HK-2 (cell line): ENCODE measurements at regions not wholly inside any gene's neighbourhood (a gene's known extent, or its start where the extent isn't known, plus 50 kb on each side); places are given as distances from the start of the nearest gene placed in this dataset.

Source experiments
- DNase-seq: peaks from one replicate; pipeline ENCODE4 v3.0.0-alpha.2; 2018; ENCODE audit not compliant: unreplicated experiment

DNA sequence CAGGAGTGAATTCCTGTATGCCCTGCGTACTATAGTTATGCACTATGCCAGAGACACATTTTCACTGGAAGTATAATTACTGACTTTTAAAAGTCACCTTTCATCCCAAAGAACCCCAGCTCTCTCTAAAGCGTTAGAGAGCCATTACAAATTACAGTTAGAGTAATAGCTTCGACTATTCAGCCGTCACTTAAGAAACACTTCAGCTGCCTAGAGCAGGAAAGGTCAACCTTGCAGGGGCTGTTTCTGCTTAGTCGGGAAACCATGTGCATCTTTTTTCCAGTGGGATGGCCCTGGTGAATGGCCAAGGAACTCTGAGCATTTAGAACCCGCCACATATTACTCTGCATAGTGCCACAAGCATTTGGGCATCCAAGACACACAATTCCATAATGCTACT, 235.9 kb downstream of the ARRDC4 start:
- no peak for DNase-seq

DNA sequence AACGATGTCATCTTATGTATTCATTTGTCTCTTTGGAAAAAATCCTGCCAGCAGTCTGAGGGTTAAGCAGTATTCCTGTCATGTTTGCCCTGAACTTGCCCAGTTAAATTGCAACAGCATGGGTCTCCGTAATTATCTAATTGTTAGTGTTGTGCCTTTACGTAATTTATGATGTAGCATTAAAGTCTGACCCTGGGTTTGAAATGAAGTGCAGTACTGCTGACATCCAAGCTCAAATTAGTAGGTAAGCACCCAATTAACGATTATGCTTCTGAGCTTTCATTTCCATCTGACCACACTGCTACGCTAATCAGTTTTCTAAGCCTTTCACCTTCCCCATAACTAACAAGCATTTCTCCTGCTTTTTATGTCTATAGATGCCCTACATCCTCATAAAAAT, 241.8 kb downstream of the ARRDC4 start:
- no peak for DNase-seq

DNA sequence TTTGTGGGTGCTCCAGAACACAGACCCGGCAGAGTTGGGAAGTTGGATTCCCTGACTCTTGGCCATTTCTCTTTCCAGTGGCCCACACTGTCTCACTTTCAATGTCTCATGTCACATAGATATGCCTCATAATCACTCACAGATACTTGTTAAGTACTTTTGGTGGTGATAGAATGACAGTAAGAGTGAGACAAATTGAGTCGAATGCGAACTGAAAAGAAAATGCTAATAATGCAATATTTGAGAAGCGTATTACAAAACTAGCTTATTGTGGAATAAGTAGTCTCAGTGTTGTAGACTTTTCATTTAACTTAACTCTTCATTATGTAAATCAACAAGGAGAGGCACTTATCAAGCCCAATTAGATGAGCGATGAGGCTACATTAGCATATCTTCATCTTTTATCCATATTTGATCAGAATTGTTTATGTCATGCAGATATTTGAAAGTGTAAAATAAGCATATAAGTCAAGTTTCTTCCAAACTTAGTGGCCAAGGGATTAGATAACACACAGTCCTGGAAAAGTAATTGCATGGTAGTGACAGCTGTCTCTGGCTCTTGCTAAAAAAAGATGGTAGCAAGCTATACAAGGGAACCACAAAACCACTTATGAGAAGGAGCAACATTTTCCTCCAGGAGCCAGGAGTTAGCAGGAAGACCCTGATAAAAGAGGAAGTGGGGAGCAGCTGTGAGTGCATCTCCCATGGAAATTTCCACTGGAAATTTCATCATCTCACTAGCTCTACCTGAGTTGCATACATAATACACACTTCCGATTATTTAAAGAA, 243.6 kb downstream of the ARRDC4 start:
- DNase-seq = no peak

DNA sequence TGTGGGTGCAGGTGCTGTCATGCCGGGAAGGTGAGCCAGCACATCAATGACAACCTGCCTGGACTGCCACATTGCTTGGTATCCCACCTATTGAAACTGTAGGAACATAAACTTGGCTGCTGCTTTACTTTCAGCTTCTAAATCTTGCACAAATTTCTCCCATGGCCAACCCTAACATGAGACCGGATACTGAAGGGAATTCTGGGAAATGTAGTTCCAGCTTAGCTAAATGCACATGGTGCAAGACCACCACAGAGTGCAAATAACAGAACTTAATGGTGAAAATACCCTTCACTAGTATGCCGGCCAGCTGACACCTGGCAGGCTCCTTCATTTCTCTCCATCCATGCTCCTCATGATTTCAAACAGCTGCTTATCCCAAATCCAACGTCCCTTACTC, 247.4 kb downstream of the ARRDC4 start:
- no peak for DNase-seq

DNA sequence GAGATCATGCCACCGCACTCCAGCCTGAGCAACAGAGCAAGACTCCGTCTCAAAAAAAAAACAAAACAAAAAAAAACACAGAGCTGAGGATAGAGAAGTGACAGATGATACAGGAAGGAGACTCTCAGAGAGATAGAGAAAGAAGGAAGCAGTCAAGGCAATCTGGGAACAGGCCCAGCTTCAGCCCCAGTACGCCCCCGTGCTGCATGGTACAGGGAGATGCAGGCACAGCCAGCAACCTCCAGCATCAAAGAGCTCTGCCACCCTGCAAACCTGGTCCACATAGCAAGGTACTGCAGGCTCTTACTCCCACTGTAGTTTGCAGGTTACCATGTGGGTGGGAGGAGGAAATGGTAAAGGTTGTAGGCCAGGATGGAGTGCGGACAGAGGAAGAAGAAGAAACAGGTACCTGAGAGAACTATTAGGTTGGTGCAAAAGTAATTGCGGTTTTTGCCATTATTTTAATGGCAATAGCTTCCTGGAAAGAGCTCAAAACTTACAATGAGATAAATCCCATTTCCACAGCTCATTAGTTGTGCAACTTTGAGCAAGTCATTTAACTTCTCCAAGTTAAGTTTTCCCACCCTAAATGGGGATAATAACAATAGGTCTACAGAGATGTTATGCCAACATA, 253.0 kb downstream of the ARRDC4 start:
- no peak for DNase-seq

DNA sequence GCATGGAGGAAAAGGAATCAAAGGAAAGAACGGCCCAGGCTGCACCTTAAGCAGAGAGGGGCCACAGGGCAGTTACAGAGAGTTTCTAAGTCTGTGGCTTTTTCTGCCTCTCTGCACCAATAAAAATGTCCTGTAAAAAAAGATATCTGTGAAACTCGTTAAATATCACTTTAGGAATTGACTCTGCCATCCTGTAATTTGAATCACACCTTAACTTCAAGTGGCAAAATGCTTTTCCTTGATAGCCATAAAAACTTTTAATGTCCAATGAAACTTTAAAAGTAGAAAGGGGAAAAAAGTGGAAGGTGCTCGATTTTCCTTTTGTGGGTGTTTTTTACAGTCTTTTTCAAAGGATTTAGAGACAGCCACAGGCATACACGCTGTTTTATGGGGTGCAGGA, 255.7 kb downstream of the ARRDC4 start:
- no peak for DNase-seq

DNA sequence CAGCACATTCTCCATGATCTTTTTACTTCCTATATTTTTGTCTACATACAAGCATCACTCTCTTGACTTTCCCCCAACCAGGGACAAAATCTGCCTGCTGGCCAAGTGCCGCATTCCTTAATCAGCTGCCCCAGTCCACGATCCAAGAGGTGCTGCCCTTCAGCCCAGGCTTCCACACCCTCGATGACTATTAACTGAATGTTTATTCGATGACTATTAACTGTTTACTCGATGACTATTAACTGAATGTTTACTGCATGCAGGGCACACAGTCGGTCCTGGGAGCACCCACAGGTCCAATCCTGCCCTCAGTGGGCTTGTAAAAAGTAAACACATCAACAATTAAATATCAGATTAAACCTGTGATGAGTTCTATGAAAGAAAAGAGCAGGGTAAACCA, 256.9 kb downstream of the ARRDC4 start:
- DNase-seq = no peak

DNA sequence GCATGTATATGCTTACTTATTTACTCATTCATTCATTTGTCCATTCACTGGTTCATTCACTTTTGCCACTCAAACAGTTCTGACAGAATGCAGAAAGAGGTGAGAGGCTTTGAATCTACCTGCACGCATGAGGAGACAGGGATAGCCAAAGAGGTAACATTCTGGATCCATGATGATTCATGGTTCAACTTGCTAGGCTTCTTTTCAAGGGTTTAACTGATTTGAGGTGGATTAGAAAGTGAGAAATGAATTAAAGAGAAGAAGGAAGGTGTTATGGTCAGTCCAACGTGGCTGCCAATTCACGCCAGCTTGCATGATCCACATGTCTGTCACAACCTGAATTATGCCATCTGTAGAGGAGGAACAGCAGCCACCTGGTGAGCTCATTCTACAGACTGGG, 260.6 kb downstream of the ARRDC4 start:
- no peak for DNase-seq

DNA sequence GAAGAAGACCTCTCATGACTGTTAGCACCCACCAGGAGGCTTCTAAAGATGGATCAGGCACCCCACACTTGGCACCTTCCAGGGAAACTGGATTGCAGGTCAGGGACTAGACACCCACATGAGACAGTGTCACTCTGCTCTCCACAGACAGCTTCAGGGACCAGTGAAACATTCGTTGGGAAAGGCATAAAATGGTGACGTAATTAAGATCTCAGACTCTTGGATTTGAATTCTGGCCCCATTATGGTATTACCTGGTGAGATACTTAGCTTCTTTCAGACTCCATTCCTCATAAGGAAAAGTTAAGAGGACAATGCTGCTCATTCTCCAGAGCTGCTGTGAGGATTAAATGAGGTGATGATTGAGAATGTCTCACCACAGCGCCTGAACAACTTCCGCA, 261.1 kb downstream of the ARRDC4 start:
- no peak for DNase-seq

DNA sequence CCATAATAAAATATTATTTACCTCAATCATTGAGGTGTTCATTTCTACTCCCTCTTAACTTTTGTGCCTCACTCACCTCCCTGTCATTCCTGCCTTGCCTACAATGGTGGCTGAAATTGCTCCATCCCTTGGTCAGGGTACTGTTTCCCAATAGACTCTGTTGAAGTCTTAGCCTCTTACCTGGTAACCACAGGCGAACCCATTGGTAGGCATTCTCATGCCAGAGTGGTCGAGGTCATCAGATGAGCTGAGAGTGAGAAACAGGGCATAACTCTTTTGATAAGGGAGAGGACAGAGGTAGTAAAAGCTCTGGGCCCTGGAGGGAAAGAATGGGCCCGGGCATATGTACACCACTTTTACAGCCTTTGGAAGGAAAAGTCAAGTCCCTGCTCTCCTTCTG, 265.6 kb downstream of the ARRDC4 start:
- DNase-seq = no peak

DNA sequence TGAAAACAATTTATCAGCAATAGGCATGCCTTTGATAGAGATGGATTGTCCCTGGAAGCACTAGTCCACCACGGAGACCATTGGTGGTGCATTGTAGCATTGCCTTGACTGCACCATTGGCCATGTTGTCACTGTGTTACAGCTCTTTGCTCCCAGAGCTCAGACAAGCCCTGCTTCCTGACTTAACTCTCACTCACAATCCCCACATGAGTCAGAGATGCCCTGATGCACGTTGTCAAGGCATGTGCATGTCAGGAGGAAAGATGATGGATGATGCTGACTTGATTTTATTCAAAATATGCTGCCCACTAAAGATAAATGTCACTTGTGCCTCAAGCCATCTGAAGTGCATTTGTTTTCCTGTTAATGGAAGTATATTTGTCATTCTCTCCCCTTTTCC, 266.1 kb downstream of the ARRDC4 start:
- DNase-seq = no peak

DNA sequence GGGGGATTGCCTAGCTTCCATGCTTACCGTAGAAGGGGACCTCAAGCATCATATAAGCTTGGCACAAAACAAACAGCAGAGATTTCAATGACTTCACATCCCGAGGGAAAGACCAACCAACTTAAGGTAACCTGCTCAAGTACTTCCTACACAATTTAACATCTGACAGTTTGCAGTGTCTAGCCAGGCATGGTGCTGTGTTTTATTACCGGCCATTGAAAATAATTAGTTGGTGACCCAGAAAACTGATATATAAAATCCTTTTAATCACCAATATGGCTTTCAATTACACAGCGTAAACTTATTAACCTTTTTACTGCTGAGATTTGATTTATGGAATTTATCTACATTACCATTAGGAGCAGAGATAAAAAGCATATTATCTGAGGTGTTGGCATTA, 268.3 kb downstream of the ARRDC4 start:
- no peak for DNase-seq

DNA sequence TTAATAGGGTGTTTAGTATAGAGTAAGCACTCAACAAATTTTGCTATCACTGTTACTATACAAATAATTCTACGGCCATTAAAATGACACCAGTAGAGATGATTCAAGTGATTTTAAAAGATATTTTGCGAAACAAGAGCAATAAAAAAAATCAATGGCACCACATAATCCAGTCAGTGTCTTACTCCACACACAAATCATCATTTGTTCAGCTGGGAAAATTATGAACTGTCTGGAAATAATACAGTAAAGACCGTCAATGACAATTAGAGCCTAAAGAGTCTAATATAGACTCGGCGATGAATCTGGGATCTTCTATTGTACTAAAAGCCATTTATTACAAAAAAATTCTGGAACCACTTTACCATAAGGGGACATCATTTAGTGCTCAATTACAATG, 270.5 kb downstream of the ARRDC4 start:
- no peak for DNase-seq

DNA sequence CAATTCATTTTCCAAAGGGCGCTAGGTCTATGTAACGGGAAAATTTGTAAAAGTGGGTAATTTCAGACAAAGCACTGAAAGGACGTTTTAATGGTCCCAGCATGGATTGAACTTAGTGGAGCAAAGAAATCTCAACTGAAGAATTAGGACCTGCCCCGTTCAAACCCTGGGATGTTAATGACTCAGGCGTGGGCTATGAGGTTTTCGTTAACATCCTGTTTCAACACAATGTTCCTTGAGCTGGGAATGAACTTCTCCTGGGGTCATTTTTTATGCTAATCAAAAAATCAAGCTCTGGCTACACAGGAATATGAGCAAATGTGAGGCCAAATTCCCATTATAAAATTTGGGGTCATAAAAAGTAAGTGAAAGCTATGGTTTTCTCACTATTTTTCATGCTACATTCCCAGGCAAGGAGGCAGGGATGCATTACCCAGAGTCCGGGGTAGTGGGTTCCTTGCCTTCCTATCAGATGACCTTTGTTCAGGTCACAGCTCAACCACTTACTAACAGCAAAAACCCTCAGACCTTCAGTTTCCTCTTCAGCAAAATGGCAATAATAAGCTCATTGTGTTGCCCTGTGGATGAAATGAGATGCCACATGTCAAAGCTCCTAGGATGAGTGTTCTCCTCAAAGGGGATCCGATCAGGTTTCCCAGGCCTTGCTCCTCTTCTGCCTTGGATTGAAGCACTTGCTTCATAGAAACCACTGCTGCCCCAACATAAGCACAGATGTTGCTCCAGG, 271.4 kb downstream of the ARRDC4 start:
- DNase-seq = no peak

DNA sequence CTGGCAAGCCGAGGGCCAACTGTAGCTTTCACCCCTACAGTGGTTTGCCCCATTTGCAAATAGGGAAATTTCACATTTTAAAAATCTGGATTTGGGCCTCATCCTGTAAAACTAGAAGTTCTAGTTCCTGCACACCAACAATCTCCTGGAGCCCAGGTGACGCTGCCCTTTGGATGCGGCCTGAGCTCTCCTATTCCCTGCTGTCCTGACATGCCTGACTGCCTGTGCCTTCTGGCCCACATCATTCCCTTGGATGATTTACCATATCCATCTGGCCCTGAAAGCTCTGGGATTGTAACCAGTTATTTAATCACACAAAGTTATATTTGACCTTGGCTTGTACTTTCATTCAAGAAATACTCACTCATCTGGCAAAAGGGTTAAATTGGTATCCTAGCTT, 272.3 kb downstream of the ARRDC4 start:
- DNase-seq = no peak

DNA sequence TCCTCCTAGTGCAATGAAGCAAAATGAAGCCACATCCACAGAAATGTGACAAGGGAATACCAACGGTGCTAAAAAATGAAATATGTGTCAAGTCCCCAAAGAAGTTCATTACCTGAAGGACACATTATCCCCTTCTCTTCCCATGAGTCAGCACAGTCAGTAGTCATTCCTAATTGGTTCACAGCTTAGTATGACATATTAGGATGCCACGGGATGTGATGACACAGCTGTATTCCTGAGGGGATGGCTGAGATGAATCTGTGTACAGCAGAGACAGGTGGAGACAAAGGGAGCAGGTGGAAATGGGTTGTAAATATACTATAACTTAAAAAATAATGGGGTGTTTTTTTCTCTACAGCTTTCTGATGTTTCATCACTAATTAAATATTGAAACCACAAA, 273.4 kb downstream of the ARRDC4 start:
- no peak for DNase-seq

DNA sequence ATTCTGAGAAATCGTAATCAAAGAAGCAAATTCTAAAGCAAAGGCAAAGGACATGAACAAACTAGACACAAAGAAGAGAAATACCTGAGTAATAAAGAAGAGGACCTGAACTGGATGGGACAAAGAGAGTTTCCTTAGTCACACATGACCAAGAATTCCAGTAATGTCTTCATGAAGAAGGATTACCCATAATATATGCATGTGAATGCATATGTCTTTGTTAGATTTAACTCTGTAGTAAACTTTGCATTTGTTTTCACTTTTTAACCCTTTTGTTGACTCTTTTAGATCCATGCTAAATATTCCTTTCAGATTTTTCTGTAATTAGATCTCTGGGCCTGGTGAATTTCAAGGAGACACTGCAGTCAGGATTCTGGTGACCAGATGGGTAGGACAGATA, 279.8 kb downstream of the ARRDC4 start:
- no peak for DNase-seq

DNA sequence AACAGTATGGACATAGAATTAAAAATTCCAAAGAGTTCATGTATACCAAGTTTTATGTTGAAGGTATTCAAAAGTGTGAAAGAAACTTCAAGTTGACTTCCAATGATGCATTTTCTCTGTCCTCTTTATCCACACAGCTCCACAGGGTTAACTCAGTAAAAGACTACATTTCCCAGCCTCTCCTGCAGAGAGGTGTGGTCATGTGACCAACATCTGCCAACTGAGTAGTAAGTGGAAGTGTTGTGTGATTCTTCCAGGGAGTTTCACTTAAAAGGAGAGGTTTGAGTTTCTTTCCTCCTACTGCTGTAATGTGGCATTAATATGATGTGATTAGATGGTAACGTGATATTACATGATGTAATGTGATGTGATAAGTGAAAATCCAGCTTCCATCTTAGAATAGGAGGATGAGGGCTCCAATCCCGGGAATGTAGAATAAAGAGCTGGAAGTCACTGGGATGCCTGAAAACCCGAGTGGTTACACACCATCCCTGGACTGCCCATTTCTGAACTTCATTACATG, 280.6 kb downstream of the ARRDC4 start:
- no peak for DNase-seq

DNA sequence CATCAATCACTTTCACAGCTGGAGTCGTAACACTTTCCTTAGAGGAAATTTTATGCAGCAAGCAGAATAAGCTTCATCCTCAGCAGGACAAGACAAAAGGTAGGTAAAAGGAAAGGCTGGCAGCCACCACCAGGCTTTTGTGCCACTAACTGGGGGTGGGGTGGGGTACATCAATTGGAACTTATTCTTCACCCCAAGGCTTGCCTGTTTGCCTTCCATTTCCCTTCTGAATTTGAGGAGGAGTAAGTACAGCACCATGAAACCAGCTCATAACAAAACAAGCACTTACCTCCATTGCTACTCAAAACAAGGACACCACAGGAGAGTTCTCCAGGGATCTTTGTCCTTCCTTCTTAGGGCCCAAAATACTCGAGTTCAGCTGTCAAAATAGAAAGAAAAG, 296.8 kb downstream of the ARRDC4 start:
- DNase-seq = no peak

DNA sequence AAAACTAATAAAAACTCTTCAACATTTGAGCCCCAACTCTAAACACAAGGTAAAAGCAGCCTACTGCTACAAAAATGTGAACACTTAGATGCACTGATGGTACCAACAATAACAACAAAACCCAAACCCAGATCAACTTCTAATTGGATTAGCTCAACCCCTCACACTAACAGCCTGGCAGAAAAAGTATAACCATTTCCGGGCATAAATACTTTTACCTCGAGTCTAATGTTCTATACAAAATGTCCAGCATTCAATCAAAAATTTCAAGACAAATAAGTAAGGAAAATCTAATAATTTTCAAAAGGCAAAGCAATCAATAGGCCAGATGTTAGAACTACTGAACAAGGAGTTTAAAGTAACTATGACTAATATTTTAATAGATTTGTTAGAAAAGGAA, 303.3 kb downstream of the ARRDC4 start:
- no peak for DNase-seq

DNA sequence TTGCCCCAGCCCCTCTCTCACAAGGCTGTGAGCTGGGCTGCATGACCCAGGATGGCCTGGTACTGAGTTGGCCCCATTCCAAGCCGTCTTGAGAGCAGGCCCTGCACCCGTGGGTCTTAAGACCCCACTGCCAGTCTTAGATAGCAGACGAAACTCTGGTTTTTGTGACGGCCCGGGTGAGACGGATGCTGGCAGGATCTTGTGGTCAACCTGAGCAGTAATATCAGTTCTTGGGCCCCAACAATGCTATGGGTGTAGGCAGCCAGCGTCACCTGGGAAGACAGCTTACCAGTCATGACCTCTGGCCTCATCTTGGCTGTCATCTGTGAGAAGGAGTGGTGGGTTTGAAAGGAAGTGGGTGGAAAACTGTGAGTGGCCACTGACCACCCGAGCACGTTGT, 305.8 kb downstream of the ARRDC4 start:
- no peak for DNase-seq

DNA sequence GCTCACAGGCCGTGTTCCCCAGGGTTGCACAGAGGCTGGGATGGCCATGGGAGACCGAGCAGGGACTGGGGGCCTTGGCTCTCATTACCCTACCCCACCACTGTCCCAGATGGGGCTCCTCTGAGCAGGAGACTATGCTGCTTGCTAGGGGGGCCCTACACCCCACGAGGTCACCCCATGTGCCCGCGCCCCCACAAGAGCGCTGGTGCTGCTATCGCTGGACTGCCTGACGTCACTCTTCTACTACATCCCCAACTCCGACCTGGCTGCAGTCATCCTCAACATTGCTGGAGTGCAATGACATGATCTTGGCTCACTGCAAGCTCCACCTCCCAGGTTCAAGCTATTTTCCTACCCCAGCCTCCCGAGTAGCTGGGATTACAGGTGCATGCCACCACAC, 307.7 kb downstream of the ARRDC4 start:
- DNase-seq = no peak

DNA sequence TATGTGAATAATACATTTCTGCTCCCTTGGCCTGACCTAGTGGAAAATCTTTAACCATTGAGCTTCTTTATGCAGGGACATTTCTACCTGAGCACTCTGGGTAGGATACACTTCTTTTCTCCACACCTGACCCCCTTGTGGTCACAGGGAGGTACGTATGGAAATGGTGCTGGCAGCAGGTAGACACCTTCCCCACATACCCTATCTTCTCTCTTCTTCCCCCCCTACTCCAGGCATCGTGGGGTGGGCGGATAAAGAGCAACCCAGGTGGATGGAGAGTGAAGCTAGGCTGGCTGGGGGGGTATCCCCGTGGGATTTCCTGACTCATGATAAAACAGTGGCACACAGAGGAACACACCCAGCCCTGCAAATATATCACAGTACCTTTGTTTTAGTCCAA, 312.1 kb downstream of the ARRDC4 start:
- DNase-seq = no peak
